A172 (cell line): ENCODE measurements at regions not wholly inside any gene's neighbourhood (a gene's known extent, or its start where the extent isn't known, plus 50 kb on each side); places are given as distances from the start of the nearest gene placed in this dataset.

ENCODE experiments used
- DNase-seq: peaks from one replicate; pipeline ENCODE4 v3.0.0-alpha.2; 2015; ENCODE audit warnings: low spot score

GRCh38 chr22:47657224-47657623 is 894.8 kb downstream of the TBC1D22A start:
- DNase-seq, result no peak

DNA sequence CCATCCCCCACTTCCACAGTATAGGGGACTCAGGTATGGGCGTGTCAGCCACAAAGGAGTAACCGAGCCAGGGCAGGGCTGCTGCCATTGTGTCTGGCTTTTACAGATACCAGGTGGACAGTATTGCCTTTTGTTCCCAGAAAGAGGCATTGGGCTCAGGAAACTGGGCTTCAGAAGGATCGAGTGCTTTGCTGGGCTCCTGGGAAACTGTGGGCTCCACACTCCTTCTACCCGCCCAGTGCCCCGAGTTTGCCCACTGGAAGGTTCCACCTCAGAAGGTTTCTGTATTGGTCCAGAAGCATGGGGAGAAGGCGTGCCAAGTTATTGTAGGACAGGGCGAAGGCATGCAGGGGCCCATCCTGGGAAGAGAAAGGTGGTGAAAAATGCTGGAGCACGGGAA is 894.4 kb downstream of the TBC1D22A start:
- DNase-seq, result no peak

DNA sequence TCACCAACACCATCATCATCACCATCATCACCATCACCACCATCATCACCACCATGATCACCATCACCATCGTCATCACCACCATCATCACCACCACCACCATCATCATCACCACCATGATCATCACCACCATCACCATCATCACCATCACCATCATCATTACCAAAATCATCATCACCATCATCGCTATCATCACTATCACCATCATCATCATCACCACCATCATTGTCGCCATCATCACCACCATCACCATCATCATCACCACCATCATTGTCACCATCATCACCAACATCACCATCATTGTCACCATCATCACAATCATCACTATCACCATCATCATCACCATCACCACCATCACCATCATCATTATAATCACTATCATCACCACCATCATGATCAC is 893.5 kb downstream of the TBC1D22A start:
- DNase-seq, result no peak

GRCh38 chr22:47654922-47655491 is 892.6 kb downstream of the TBC1D22A start:
- no peak for DNase-seq

DNA sequence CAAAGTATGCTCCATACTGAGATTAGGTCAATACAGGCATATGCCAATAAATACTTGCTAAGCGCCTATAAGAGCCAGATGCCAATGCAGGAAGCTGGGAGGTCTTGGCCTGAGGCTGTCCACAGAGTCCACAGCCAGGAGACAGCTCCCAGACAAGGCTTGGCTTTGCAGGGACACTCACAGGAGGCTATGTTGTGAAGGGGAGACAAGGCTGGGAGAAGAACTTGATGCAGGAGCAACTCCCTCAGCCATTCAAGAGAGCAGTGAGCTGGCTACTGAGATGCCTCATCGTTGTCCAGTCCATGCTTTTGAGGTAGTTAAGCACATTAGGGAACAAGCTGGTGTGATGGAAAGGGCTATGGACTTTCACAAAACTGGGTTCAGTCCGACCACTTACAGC is 891.5 kb downstream of the TBC1D22A start:
- no peak for DNase-seq

- no peak for DNase-seq
Observed at GRCh38 chr22:47651216-47651987, 889.0 kb downstream of the TBC1D22A start.

DNA sequence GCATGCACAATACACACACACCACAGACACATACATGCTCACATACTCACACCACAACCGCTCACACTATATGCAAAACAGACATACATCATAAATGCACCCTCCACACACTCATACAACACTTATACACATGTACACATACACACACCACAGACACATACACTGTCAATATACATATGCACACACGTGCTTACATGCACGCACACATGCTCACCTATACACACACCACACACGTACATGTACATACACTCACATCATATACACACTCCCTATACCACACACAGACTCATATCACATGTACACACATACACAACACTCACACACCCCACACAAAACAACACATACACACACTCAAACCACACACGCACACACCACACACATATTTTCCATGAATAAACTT is 885.3 kb downstream of the TBC1D22A start:
- no peak for DNase-seq

DNA sequence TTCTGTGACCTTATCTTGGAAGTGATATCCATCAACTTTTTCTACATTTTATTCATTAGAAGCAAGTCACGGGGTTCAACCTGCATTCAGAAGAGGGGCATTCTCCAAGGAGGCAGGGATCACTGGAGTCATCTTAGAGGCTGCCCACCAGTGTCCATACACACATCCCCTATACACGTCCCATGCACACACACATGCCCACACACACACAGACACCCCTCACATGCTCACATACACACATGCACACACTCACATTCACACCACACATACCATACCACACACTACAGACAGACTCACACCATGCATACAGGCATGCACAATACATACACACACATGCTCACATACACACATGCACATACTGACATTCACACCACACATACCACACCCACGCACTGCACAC is 884.7 kb downstream of the TBC1D22A start:
- no peak for DNase-seq

- DNase-seq, result no peak
Observed at GRCh38 chr22:47645923-47646322, 883.5 kb downstream of the TBC1D22A start.

DNA sequence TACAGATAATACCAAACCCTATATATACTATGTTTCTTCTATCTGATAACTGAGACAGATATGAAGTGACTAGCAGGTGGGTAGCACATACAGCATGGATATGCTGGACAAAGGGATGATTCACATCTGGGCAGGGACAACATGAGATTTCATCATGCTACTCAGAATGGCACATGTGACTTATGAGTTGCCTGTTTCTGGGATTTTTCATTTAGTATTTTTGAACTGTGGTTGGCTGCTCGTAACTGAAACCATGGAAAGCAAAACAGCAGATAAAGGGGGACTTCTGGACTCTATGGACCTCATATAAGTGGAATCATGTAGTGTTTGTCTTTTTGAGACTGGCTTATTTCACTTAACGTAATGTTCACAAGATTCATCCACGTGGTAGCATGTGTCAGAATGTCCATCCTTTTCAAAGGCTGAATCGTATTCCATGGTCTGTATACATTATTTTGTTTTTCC is 883.0 kb downstream of the TBC1D22A start:
- no peak for DNase-seq

GRCh38 chr22:47634347-47634746 is 871.9 kb downstream of the TBC1D22A start:
- DNase-seq, result no peak

- no peak for DNase-seq
Observed at GRCh38 chr22:47633111-47633510, 870.7 kb downstream of the TBC1D22A start.

DNA sequence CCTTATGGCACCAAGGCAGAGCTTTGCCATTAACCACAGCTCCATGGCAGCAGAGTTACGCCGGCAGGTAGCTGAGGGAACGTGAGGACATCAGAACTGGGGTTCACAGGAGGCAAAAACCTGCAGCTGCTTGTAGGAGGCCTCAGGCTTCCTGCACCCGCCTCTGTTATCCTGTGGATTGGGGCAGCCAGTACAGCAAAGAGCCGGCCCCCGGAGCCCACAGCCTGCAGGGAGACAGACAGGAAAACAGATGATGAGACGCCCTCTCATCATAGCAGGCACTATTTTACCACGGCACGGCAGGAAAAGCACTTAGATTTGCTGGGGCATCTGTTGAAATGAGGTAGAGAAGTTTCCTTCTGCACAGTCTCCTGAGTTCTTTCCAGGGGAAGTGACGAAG is 870.3 kb downstream of the TBC1D22A start:
- no peak for DNase-seq

GRCh38 chr22:47631571-47632102 is 869.2 kb downstream of the TBC1D22A start:
- peak; percentile 74 for DNase-seq

DNA sequence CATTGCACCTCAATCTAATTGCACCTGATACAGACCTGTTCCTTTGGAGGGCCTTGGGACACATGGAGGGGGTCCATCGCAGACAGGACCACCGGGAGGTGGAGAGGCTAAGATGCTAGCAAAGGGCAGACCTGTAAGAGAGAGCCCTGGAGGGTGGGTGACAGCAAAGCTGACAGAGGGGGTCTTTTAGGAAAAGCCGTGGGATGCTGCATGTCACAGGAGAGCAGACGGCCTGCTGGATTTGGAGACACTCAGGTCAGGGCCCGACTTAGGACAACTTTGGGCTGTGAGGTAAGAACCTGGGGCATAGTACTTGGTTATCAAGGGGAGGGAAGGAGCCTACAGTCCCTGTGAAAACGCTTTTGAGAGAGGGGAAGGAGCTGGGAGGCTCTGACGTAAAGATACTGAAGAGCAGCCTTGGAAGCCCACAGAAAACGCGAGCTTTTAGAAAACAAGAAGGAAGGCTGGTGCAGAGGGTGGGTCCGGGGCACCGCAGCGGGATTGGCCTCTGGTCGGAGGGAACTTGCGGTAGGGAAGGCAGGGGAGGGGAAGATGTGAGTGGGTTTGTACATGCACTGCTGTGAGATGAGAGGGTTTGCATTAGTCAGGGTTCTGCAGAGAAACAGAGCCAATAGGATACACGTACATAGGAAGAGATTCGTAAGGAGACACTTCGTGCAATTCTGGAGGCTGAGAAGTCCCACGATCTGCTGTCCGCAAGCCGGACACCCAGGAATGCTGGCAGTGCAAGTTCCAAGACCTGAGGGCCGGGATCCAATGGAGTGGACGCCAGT is 868.5 kb downstream of the TBC1D22A start:
- DNase-seq, result no peak

GRCh38 chr22:47629791-47630655 is 867.6 kb downstream of the TBC1D22A start:
- no peak for DNase-seq

DNA sequence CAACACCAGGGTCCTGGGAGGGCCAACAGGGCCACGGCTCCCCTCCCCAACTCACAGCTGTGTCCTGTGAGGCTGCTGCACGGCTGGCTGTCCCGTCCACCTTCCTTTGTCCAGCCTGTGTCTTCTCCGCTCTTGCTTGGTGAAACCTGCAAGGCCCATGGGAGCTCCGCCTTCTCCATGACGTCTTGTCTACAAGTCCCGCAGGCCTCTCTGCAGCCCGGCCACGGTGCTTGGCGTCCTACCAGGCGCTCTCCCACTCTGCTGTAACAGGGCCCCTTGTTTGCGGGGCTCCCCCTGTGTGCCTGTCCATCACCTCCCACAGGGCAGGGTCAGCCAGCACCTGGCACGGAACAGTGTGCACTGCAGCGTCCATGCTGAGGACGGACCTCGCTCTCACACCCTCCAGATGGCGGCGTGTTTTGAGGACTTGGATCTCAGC is 866.8 kb downstream of the TBC1D22A start:
- DNase-seq, result no peak

GRCh38 chr22:47628477-47629272 is 866.2 kb downstream of the TBC1D22A start:
- DNase-seq, result no peak

- peak; percentile 63 for DNase-seq
Observed at GRCh38 chr22:47627556-47628253, 865.3 kb downstream of the TBC1D22A start.
